ENCODE measurements at regions not wholly inside any gene's neighbourhood (a gene's known extent, or its start where the extent isn't known, plus 50 kb on each side); places are given as distances from the start of the nearest gene placed in this dataset.

GRCh38 chr10:108051218-108051617, 886.7 kb upstream of the SORCS1 start:
- TF ChIP-seq CTCF (IDR thresholded peaks at IDR 0.05), result no peak
- TF ChIP-seq POLR2A (IDR thresholded peaks at IDR 0.05), result no peak

Measured in upper lobe of left lung (tissue), 4 donors.